Endothelial cell of umbilical vein (primary cell): ENCODE measurements at regions not wholly inside any gene's neighbourhood (a gene's known extent, or its start where the extent isn't known, plus 50 kb on each side); places are given as distances from the start of the nearest gene placed in this dataset.

Experiments used
- BruUV-seq: library from RNA; stranded (reverse); fragments of 400-500 nt; replicated peaks from 2 replicates; lab custom pipeline; 2021; lab: Mats Ljungman, UMichigan
- CTCF ChIA-PET: fragments of 300-600, 350-600 bp; sonication (Branson Sonifier 250); formaldehyde crosslinking; loops from one replicate; lab custom pipeline; 2021; ENCODE audit warnings: antibody characterized with exemption, inconsistent platforms; lab: Charles Lee
- POLR2A ChIA-PET: fragments of 300-600, 350-600 bp; sonication (Branson Sonifier 250); formaldehyde crosslinking; loops from one replicate; lab custom pipeline; 2021; ENCODE audit warnings: antibody characterized with exemption, inconsistent platforms; lab: Charles Lee
- DNase-seq: peaks from one replicate; pipeline ENCODE4 v3.0.0-alpha.2; 2011; ENCODE audit warnings: low read depth, low spot score
- FAIRE-seq: peaks from 2 replicates; lab custom pipeline; 2011; peaks lifted over from hg19 to GRCh38; lab: Jason Lieb, UNC
- H2AFZ ChIP-seq: 2 replicates; pipeline ENCODE4 v1.6.0; 2012; ENCODE audit warnings: low read depth, low read length, control low read depth, inconsistent platforms
- H3K27ac ChIP-seq: 2 replicates; pipeline ENCODE4 v1.5.1; 2011; ENCODE audit warnings: low read depth, mild to moderate bottlenecking, control low read depth, low read length, moderate library complexity; ENCODE audit not compliant: insufficient read depth
- H3K27me3 ChIP-seq, 2 experiments: 2 replicates each; pipeline versions ENCODE4 v1.6.0 to v1.6.1; 2011; ENCODE audit warnings: low read length in 2 of 2, mixed read lengths in 1 of 2; ENCODE audit not compliant: control insufficient read depth in 2 of 2, insufficient read depth in 2 of 2
- H3K36me3 ChIP-seq, 2 experiments: 2 replicates in 1 of 2; 3 replicates in 1 of 2; pipeline ENCODE4 v1.5.1; 2011; ENCODE audit warnings: low read length in 2 of 2, mild to moderate bottlenecking in 1 of 2, moderate library complexity in 1 of 2; ENCODE audit not compliant: control insufficient read depth in 2 of 2, insufficient read depth in 2 of 2; ENCODE audit errors: extremely low read depth in 1 of 2
- H3K4me1 ChIP-seq: 3 replicates; pipeline ENCODE4 v1.5.1; 2011; ENCODE audit warnings: mild to moderate bottlenecking, low read length; ENCODE audit not compliant: control insufficient read depth, insufficient read depth; ENCODE audit errors: extremely low read depth
- H3K4me2 ChIP-seq: 2 replicates; pipeline ENCODE4 v1.6.1; 2011; ENCODE audit warnings: low read length, control low read depth, mixed read lengths; ENCODE audit not compliant: insufficient read depth
- H3K4me3 ChIP-seq, 3 experiments: fragments of 200-600 bp in 1 of 3; sonication (generic), shearing (Covaris generic) in 1 of 3; replicated peaks in 1 of 3; 2 replicates each; pipeline ENCODE4 v1.5.1; 2011 to 2016; ENCODE audit warnings: control low read depth in 3 of 3, low read length in 3 of 3, mild to moderate bottlenecking in 2 of 3, inconsistent platforms in 1 of 3, low read depth in 1 of 3, moderate library complexity in 1 of 3; ENCODE audit not compliant: insufficient read depth in 1 of 3
- H3K79me2 ChIP-seq: 2 replicates; pipeline ENCODE4 v1.6.0; 2012; ENCODE audit warnings: low read length, inconsistent platforms; ENCODE audit not compliant: control insufficient read depth, insufficient read depth
- H3K9ac ChIP-seq: replicated peaks from 2 replicates; pipeline ENCODE3; 2011; ENCODE audit warnings: low read length, control low read depth; ENCODE audit not compliant: insufficient read depth; ENCODE audit errors: extremely low read depth
- H3K9me1 ChIP-seq: replicated peaks from 3 replicates; pipeline ENCODE4 v1.6.0; 2011; ENCODE audit warnings: mild to moderate bottlenecking, low read length; ENCODE audit not compliant: control insufficient read depth, insufficient read depth; ENCODE audit errors: extremely low read depth
- H3K9me3 ChIP-seq: replicated peaks from 2 replicates; pipeline ENCODE4 v1.5.1; 2012; ENCODE audit warnings: low read length, inconsistent platforms; ENCODE audit not compliant: control insufficient read depth, insufficient read depth
- H4K20me1 ChIP-seq: replicated peaks from 2 replicates; pipeline ENCODE3; 2011; ENCODE audit warnings: mild to moderate bottlenecking, low read length; ENCODE audit not compliant: control insufficient read depth, insufficient read depth; ENCODE audit errors: extremely low read depth
- EZH2 ChIP-seq: IDR thresholded peaks from 2 replicates; pipeline ENCODE4 v1.6.1; 2012; ENCODE audit warnings: borderline replicate concordance, low read depth, mild to moderate bottlenecking, moderate library complexity, low read length, inconsistent platforms; ENCODE audit not compliant: severe bottlenecking
- FOS ChIP-seq: IDR thresholded peaks from 2 replicates; pipeline ENCODE4 v1.6.1; 2011; ENCODE audit warnings: mild to moderate bottlenecking, low read length, moderate library complexity, borderline replicate concordance; ENCODE audit not compliant: insufficient read depth
- GATA2 ChIP-seq: IDR thresholded peaks from 2 replicates; pipeline ENCODE4 v1.7.0; 2011; ENCODE audit warnings: low read depth, mild to moderate bottlenecking, moderate library complexity, mixed read lengths, low read length; ENCODE audit not compliant: insufficient read length, insufficient read depth
- JUN ChIP-seq: IDR thresholded peaks from 2 replicates; pipeline ENCODE4 v1.6.1; 2011; ENCODE audit warnings: borderline replicate concordance, low read depth; ENCODE audit not compliant: insufficient read length, insufficient read depth
- MYC ChIP-seq: IDR thresholded peaks from one replicate; pipeline ENCODE4 v1.6.1; 2011; ENCODE audit warnings: mild to moderate bottlenecking, low read depth, low read length
- POLR2A ChIP-seq: IDR thresholded peaks from 2 replicates; pipeline ENCODE4 v1.6.1; 2012; ENCODE audit warnings: low read depth, mild to moderate bottlenecking, control low read depth, low read length
- POLR2AphosphoS5 ChIP-seq: IDR thresholded peaks from 2 replicates; pipeline ENCODE4 v1.6.1; 2012; ENCODE audit warnings: low read depth, mild to moderate bottlenecking, control low read depth, low read length, moderate library complexity; ENCODE audit not compliant: insufficient read depth
- dilution Hi-C: fragments of 300-500 bp; cut with MboI; formaldehyde crosslinking; loops from one replicate; pipeline ENCODE4 v1.15.0; 2019; ENCODE audit warnings: low sequenced_read_pairs; ENCODE audit not compliant: extremely low pct_ligation_motif_present
- intact Hi-C: fragments of 100-400 bp; cut with micrococcal nuclease; formaldehyde crosslinking; loops from one replicate; pipeline ENCODE4 v1.10.0; 2022
- TF ChIP-seq, protein P1 (sequence below): IDR thresholded peaks from 2 replicates; pipeline ENCODE4 v1.6.1; 2011; ENCODE audit not compliant: insufficient read depth, insufficient read length
- TF ChIP-seq, protein P2 (sequence below), 2 donors: IDR thresholded peaks; 1 replicate in 1 of 2; 2 replicates in 1 of 2; pipeline ENCODE4 v1.5.1; 2011; ENCODE audit warnings: low read length in 2 of 2, mild to moderate bottlenecking in 2 of 2, moderate library complexity in 2 of 2, control low read depth in 1 of 2, inconsistent platforms in 1 of 2, low read depth in 1 of 2; ENCODE audit not compliant: insufficient read depth in 1 of 2; ENCODE audit errors: extremely low read depth in 1 of 2

DNA sequence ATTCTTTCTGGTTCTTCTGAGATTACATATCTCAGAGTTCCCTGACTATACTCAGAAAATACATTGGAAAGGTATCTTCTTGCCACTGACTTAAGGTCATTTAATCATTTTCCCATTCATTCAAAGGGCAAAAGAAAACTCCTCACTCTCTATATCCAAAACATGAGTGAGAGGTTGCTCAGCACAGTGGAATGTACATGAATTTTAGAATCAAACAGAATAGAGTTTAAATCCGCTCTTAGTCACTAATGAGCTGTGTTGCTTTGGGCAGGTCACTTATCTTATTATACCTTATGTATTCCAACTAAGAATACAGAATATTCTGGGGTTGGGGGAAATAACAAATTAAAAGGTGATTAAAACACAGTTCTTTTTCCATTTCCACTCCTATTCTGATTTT, 452.6 kb upstream of the KLF12 start:
- no peaks in the 10 kb centered on the region for H3K4me1 ChIP-seq
- H3K4me3 ChIP-seq = no peak overlapping the region
- H3K27ac ChIP-seq = no peak overlapping the region
- H3K79me2 ChIP-seq = no peaks in the 10 kb centered on the region
- ChIA-PET POLR2A (no interaction called here), CTCF (no interaction called here)
- H4K20me1 ChIP-seq = no peaks in the 10 kb centered on the region
- no peak overlapping the region for H3K9ac ChIP-seq
- TF ChIP-seq JUN = no peak
- no peak for TF ChIP-seq EZH2
- TF ChIP-seq MYC = no peak
- TF ChIP-seq FOS = no peak
- TF ChIP-seq GATA2 = no peak
- TF ChIP-seq, protein P1, sequence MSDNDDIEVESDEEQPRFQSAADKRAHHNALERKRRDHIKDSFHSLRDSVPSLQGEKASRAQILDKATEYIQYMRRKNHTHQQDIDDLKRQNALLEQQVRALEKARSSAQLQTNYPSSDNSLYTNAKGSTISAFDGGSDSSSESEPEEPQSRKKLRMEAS = no peak
- TF ChIP-seq, protein P2, sequence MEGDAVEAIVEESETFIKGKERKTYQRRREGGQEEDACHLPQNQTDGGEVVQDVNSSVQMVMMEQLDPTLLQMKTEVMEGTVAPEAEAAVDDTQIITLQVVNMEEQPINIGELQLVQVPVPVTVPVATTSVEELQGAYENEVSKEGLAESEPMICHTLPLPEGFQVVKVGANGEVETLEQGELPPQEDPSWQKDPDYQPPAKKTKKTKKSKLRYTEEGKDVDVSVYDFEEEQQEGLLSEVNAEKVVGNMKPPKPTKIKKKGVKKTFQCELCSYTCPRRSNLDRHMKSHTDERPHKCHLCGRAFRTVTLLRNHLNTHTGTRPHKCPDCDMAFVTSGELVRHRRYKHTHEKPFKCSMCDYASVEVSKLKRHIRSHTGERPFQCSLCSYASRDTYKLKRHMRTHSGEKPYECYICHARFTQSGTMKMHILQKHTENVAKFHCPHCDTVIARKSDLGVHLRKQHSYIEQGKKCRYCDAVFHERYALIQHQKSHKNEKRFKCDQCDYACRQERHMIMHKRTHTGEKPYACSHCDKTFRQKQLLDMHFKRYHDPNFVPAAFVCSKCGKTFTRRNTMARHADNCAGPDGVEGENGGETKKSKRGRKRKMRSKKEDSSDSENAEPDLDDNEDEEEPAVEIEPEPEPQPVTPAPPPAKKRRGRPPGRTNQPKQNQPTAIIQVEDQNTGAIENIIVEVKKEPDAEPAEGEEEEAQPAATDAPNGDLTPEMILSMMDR (IDR thresholded peaks at IDR 0.05; ENCODE audit: extremely low read depth in 1 of 2, insufficient read depth in 1 of 2, low read depth in 1 of 2, low read length in 2 of 2) = no peak
- TF ChIP-seq POLR2A = no peak
- no peak for TF ChIP-seq POLR2AphosphoS5
- dilution Hi-C loops = no loop called here
- H3K4me2 ChIP-seq = no peak overlapping the region
- no peaks in the 10 kb centered on the region for H3K36me3 ChIP-seq
- DNase-seq (no peak), FAIRE-seq (no peak)
- H3K27me3 ChIP-seq = no peaks in the 10 kb centered on the region
- H3K9me1 ChIP-seq = no peaks in the 10 kb centered on the region
- no TSS peak for BruUV-seq
- no peak overlapping the region for H2AFZ ChIP-seq
- intact Hi-C loops = no loop called here
- no peaks in the 10 kb centered on the region for H3K9me3 ChIP-seq
